ENCODE measurements at regions not wholly inside any gene's neighbourhood (a gene's known extent, or its start where the extent isn't known, plus 50 kb on each side); places are given as distances from the start of the nearest gene placed in this dataset.

DNA sequence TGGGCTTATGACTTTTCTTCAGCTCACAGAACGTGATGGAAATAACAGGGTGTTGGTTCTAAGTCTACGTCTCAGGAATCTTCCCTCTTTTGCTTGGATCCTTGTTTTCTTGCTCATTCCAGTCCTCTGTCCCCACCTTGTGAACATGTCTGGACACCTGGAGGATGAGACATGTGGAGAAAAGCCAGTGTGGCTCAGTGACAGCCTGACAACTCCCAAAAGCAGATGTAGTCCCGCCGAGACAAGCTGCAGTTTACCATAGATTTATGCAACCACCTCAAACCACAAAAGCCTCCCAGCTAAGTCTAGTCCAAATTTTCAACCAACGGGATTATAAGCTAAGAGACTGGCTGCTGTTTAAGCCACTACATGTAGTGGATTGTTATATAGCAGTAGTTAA, 476.1 kb downstream of the SH2D4B start:
- TF ChIP-seq, protein P1, sequence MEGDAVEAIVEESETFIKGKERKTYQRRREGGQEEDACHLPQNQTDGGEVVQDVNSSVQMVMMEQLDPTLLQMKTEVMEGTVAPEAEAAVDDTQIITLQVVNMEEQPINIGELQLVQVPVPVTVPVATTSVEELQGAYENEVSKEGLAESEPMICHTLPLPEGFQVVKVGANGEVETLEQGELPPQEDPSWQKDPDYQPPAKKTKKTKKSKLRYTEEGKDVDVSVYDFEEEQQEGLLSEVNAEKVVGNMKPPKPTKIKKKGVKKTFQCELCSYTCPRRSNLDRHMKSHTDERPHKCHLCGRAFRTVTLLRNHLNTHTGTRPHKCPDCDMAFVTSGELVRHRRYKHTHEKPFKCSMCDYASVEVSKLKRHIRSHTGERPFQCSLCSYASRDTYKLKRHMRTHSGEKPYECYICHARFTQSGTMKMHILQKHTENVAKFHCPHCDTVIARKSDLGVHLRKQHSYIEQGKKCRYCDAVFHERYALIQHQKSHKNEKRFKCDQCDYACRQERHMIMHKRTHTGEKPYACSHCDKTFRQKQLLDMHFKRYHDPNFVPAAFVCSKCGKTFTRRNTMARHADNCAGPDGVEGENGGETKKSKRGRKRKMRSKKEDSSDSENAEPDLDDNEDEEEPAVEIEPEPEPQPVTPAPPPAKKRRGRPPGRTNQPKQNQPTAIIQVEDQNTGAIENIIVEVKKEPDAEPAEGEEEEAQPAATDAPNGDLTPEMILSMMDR (IDR thresholded peaks at IDR 0.05): no peak
- TF ChIP-seq POLR2A (IDR thresholded peaks at IDR 0.05): no peak
